PC-9 (cell line): ENCODE measurements at regions not wholly inside any gene's neighbourhood (a gene's known extent, or its start where the extent isn't known, plus 50 kb on each side); places are given as distances from the start of the nearest gene placed in this dataset.

Experiments
- EZH2 ChIP-seq: fragments of 200-600 bp; sonication (generic); IDR thresholded peaks from 2 replicates; pipeline ENCODE4 v1.8.0; 2017; ENCODE audit warnings: antibody characterized with exemption, low read depth
- TF ChIP-seq, protein P1 (sequence below): fragments of 200-600 bp; sonication (generic); conservative IDR thresholded peaks from 2 replicates; pipeline ENCODE4 v1.6.1; 2017; ENCODE audit warnings: mixed run types, antibody characterized with exemption, mild to moderate bottlenecking, moderate library complexity

GRCh38 chr22:25403284-25403810, 161.1 kb upstream of the GRK3 start:
- TF ChIP-seq EZH2: no peak
- TF ChIP-seq, protein P1, sequence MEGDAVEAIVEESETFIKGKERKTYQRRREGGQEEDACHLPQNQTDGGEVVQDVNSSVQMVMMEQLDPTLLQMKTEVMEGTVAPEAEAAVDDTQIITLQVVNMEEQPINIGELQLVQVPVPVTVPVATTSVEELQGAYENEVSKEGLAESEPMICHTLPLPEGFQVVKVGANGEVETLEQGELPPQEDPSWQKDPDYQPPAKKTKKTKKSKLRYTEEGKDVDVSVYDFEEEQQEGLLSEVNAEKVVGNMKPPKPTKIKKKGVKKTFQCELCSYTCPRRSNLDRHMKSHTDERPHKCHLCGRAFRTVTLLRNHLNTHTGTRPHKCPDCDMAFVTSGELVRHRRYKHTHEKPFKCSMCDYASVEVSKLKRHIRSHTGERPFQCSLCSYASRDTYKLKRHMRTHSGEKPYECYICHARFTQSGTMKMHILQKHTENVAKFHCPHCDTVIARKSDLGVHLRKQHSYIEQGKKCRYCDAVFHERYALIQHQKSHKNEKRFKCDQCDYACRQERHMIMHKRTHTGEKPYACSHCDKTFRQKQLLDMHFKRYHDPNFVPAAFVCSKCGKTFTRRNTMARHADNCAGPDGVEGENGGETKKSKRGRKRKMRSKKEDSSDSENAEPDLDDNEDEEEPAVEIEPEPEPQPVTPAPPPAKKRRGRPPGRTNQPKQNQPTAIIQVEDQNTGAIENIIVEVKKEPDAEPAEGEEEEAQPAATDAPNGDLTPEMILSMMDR: no peak
